Thyroid gland (tissue), 4 donors: ENCODE measurements at regions not wholly inside any gene's neighbourhood (a gene's known extent, or its start where the extent isn't known, plus 50 kb on each side); places are given as distances from the start of the nearest gene placed in this dataset.

ENCODE experiments used
- DNase-seq, 2 donors: peaks; one replicate each; pipeline ENCODE4 v3.0.0-alpha.2; 2019
- H3K27ac ChIP-seq, 3 donors: fragments of 200-600 bp; sonication (generic); 1 replicate in 2 of 3; 2 replicates in 1 of 3; pipeline ENCODE4 v1.5.1; 2016 to 2019; ENCODE audit warnings: mild to moderate bottlenecking in 1 of 3, moderate library complexity in 1 of 3
- H3K27me3 ChIP-seq: fragments of 200-600 bp; sonication (generic); one replicate; pipeline ENCODE4 v1.5.1; 2019
- H3K36me3 ChIP-seq, 2 donors: fragments of 200-600 bp; sonication (generic); one replicate each; pipeline ENCODE4 v1.5.1; 2016 to 2019
- H3K4me1 ChIP-seq, 2 donors: fragments of 200-600 bp; sonication (generic); one replicate each; pipeline ENCODE4 v1.5.1; 2017 to 2019
- H3K4me3 ChIP-seq, 3 donors: fragments of 200-600 bp; sonication (generic); replicated peaks in 1 of 3; 1 replicate in 2 of 3; 2 replicates in 1 of 3; pipeline ENCODE4 v1.5.1; 2016; ENCODE audit warnings: mild to moderate bottlenecking in 1 of 3
- H3K9me3 ChIP-seq: fragments of 200-600 bp; sonication (generic); one replicate; pipeline ENCODE4 v1.5.1; 2017
- POLR2A ChIP-seq, 2 donors: fragments of 450-650 bp; IDR thresholded peaks; one replicate each; pipeline ENCODE4 v1.6.1; 2017; ENCODE audit warnings: antibody characterized with exemption in 2 of 2, mild to moderate bottlenecking in 2 of 2, moderate library complexity in 1 of 2
- WGBS, 2 donors: methylation state at CpG; one replicate each; pipeline ENCODE4 v1.1.5; 2017; 5-methylcytosine and 5-hydroxymethylcytosine counted together
- intact Hi-C: fragments of 100-400 bp; cut with DNase I; formaldehyde crosslinking; loops from one replicate; pipeline ENCODE4 v1.15.1; 2023
- TF ChIP-seq, protein P1 (sequence below), 6 experiments: fragments of 200-600 bp in 3 of 6; fragments of 450-650 bp in 3 of 6; sonication (generic) in 3 of 6; IDR thresholded peaks; one replicate each; pipeline ENCODE4 v1.5.1; 2016 to 2019; ENCODE audit warnings: antibody characterized with exemption in 6 of 6, mild to moderate bottlenecking in 2 of 6, inconsistent platforms in 1 of 6, moderate library complexity in 1 of 6

- no peak overlapping the region for H3K27ac ChIP-seq
- H3K4me1 ChIP-seq = no peaks in the 10 kb centered on the region
- H3K36me3 ChIP-seq = no peaks in the 10 kb centered on the region
- DNase-seq = no peak
- no peaks in the 10 kb centered on the region for H3K9me3 ChIP-seq
- TF ChIP-seq POLR2A (IDR thresholded peaks at IDR 0.05) = no peak
- TF ChIP-seq, protein P1, sequence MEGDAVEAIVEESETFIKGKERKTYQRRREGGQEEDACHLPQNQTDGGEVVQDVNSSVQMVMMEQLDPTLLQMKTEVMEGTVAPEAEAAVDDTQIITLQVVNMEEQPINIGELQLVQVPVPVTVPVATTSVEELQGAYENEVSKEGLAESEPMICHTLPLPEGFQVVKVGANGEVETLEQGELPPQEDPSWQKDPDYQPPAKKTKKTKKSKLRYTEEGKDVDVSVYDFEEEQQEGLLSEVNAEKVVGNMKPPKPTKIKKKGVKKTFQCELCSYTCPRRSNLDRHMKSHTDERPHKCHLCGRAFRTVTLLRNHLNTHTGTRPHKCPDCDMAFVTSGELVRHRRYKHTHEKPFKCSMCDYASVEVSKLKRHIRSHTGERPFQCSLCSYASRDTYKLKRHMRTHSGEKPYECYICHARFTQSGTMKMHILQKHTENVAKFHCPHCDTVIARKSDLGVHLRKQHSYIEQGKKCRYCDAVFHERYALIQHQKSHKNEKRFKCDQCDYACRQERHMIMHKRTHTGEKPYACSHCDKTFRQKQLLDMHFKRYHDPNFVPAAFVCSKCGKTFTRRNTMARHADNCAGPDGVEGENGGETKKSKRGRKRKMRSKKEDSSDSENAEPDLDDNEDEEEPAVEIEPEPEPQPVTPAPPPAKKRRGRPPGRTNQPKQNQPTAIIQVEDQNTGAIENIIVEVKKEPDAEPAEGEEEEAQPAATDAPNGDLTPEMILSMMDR (IDR thresholded peaks at IDR 0.05) = no peak
- H3K4me3 ChIP-seq = no peak overlapping the region
- WGBS, 2 donors = 59 to 83% methylated on average over 1 of the region's 1 CpG
- intact Hi-C loops = no loop called here
- no peaks in the 10 kb centered on the region for H3K27me3 ChIP-seq
Observed at GRCh38 chr7:124390301-124390700, 357.4 kb upstream of the TMEM229A start.

GRCh38 chr7:124388751-124389150, 355.9 kb upstream of the TMEM229A start:
- no peak overlapping the region for H3K4me3 ChIP-seq
- intact Hi-C loops = no loop called here
- TF ChIP-seq POLR2A (IDR thresholded peaks at IDR 0.05) = no peak
- TF ChIP-seq, protein P1 (IDR thresholded peaks at IDR 0.05) = no peak
- H3K4me1 ChIP-seq = no peaks in the 10 kb centered on the region
- 65 to 71% methylated on average over 1 of the region's 1 CpG for WGBS, 2 donors
- H3K27ac ChIP-seq = no peak overlapping the region
- no peaks in the 10 kb centered on the region for H3K9me3 ChIP-seq
- no peak for DNase-seq
- H3K27me3 ChIP-seq = no peaks in the 10 kb centered on the region
- H3K36me3 ChIP-seq = no peaks in the 10 kb centered on the region

- Histone ChIP-seq H3K36me3 (no peaks in the 10 kb centered on the region), H3K4me3 (no peak overlapping the region), H3K4me1 (no peaks in the 10 kb centered on the region), H3K27ac (no peak overlapping the region), H3K9me3 (no peaks in the 10 kb centered on the region), H3K27me3 (no peaks in the 10 kb centered on the region)
- intact Hi-C loops = no loop called here
- no peak for DNase-seq
- 80 to 84% methylated on average over 4 of the region's 4 CpGs for WGBS, 2 donors
- TF ChIP-seq POLR2A (IDR thresholded peaks at IDR 0.05) = no peak
- TF ChIP-seq, protein P1 (IDR thresholded peaks at IDR 0.05) = no peak
Observed at GRCh38 chr7:124387056-124387455, 354.2 kb upstream of the TMEM229A start.

- H3K27me3 ChIP-seq = no peaks in the 10 kb centered on the region
- intact Hi-C loops = no loop called here
- no peak for DNase-seq
- H3K4me3 ChIP-seq = no peak overlapping the region
- H3K4me1 ChIP-seq = no peaks in the 10 kb centered on the region
- 82 to 91% methylated on average over 1 of the region's 1 CpG for WGBS, 2 donors
- H3K36me3 ChIP-seq = no peaks in the 10 kb centered on the region
- TF ChIP-seq, protein P1 (IDR thresholded peaks at IDR 0.05) = no peak
- no peak for TF ChIP-seq POLR2A (IDR thresholded peaks at IDR 0.05)
- H3K9me3 ChIP-seq = no peaks in the 10 kb centered on the region
- H3K27ac ChIP-seq = no peak overlapping the region
Observed at GRCh38 chr7:124379296-124379695, 346.4 kb upstream of the TMEM229A start.

DNA sequence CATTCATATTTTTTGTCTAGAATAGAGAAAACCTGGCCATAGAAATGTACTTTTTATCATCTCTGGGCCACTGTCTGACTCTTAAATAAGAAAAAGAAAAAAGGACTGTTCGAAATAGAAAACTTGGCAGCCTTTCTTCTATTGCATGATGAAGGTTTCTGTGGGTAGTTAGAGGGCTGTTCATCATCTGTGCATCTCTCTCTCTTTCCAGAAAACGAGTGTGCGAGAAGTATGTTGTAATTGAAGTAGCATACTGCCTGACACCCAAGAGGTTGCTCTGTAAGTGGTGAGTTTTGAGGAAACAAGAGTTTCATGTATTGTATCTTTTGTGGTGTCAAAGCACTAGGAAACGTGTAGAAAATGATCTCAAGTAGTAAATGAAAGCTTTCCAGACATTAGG, 343.2 kb upstream of the TMEM229A start:
- intact Hi-C loops = no loop called here
- Histone ChIP-seq H3K27ac (no peak overlapping the region), H3K36me3 (no peaks in the 10 kb centered on the region), H3K4me3 (no peak overlapping the region), H3K4me1 (no peaks in the 10 kb centered on the region), H3K27me3 (no peaks in the 10 kb centered on the region), H3K9me3 (no peaks in the 10 kb centered on the region)
- TF ChIP-seq, protein P1 (IDR thresholded peaks at IDR 0.05) = no peak
- TF ChIP-seq POLR2A (IDR thresholded peaks at IDR 0.05) = no peak
- WGBS, 2 donors = 54 to 63% methylated on average over 4 of the region's 4 CpGs
- DNase-seq = no peak
